Adrenal gland (tissue), 5 donors: ENCODE measurements at regions not wholly inside any gene's neighbourhood (a gene's known extent, or its start where the extent isn't known, plus 50 kb on each side); places are given as distances from the start of the nearest gene placed in this dataset.

ENCODE experiments used
- CTCF ChIP-seq, 6 experiments: fragments of 450-650 bp in 4 of 6; fragments of 200-600 bp in 2 of 6; sonication (generic) in 1 of 6; IDR thresholded peaks; 1 replicate in 5 of 6; 2 replicates in 1 of 6; pipeline versions ENCODE4 v1.5.1 to v1.8.0; 2016 to 2021; ENCODE audit warnings: antibody characterized with exemption in 6 of 6, mild to moderate bottlenecking in 2 of 6, moderate library complexity in 1 of 6
- POLR2A ChIP-seq, 2 donors: fragments of 450-650 bp; IDR thresholded peaks; one replicate each; pipeline ENCODE4 v1.6.1; 2017; ENCODE audit warnings: antibody characterized with exemption in 2 of 2, mild to moderate bottlenecking in 2 of 2, moderate library complexity in 1 of 2
- donor health status: DM: no; HTN: no; CAD: no.

- TF ChIP-seq CTCF (IDR thresholded peaks at IDR 0.05): no peak
- no peak for TF ChIP-seq POLR2A (IDR thresholded peaks at IDR 0.05)
These were observed 170.2 kb upstream of the MKI67 start for GRCh38 chr10:128296253-128297007.
